K562 (cell line): ENCODE measurements at regions not wholly inside any gene's neighbourhood (a gene's known extent, or its start where the extent isn't known, plus 50 kb on each side); places are given as distances from the start of the nearest gene placed in this dataset.

Experiments used
- ATAC-seq: fragments of 200-7000 bp; cut with Tn5 transposase; 3 replicates; pipeline ENCODE4 v1.9.1; 2020; ENCODE audit warnings: moderate library complexity
- BruUV-seq: library from RNA; stranded (reverse); fragments of 400-500 nt; replicated peaks from 2 replicates; lab custom pipeline; 2021; lab: Mats Ljungman, UMichigan
- CTCF ChIA-PET: fragments of 300-600 bp; formaldehyde crosslinking; extraction: SDS; loops from one replicate; lab custom pipeline; 2021; ENCODE audit warnings: low intra/inter-chr PET ratio; lab: Yijun Ruan, JAX
- POLR2A ChIA-PET: fragments of 300-600, 350-650 bp; sonication (Branson Sonifier 250); formaldehyde crosslinking; extraction: SDS; loops from one replicate; lab custom pipeline; 2021; ENCODE audit warnings: antibody characterized with exemption, inconsistent platforms; lab: Yijun Ruan, JAX
- DNase-seq, 4 experiments: peaks; one replicate each; pipeline versions ENCODE4 v3.0.0 to v3.0.0-alpha.2; 2011 to 2018; ENCODE audit warnings: low spot score in 3 of 4, mixed read lengths in 3 of 4; ENCODE audit errors: extremely low read depth in 1 of 4
- FAIRE-seq: peaks from 2 replicates; lab custom pipeline; 2011; peaks lifted over from hg19 to GRCh38; lab: Jason Lieb, UNC
- H2AFZ ChIP-seq: 2 replicates; pipeline ENCODE4 v1.6.0; 2011; ENCODE audit warnings: low read depth, low read length, control low read depth, inconsistent platforms
- H3K27ac ChIP-seq: fragments of 200-600 bp; 3 replicates; pipeline ENCODE4 v1.8.0; 2011; ENCODE audit warnings: low read depth, mild to moderate bottlenecking, control low read depth, inconsistent platforms, low read length, moderate library complexity, mixed read lengths; ENCODE audit errors: extremely low read depth
- H3K27me3 ChIP-seq, 2 experiments: fragments of 300-600 bp in 1 of 2; 2 replicates in 1 of 2; 3 replicates in 1 of 2; pipeline versions ENCODE4 v1.6.0 to v1.8.0; 2011; ENCODE audit warnings: inconsistent platforms in 2 of 2, low read length in 2 of 2, mild to moderate bottlenecking in 1 of 2, mixed read lengths in 1 of 2, moderate library complexity in 1 of 2; ENCODE audit not compliant: control insufficient read depth in 2 of 2, insufficient read depth in 2 of 2
- H3K36me3 ChIP-seq: fragments of 300-600 bp; 3 replicates; pipeline ENCODE4 v1.8.0; 2011; ENCODE audit warnings: mild to moderate bottlenecking, low read length, inconsistent platforms; ENCODE audit not compliant: control insufficient read depth, insufficient read depth
- H3K4me1 ChIP-seq, 2 experiments: fragments of 200-600 bp in 1 of 2; replicated peaks in 1 of 2; 2 replicates in 1 of 2; 3 replicates in 1 of 2; pipeline versions ENCODE4 v1.5.1 to v1.8.0; 2011; ENCODE audit warnings: inconsistent platforms in 2 of 2, low read length in 2 of 2, mild to moderate bottlenecking in 1 of 2, mixed read lengths in 1 of 2, moderate library complexity in 1 of 2; ENCODE audit not compliant: control insufficient read depth in 2 of 2, insufficient read depth in 2 of 2
- H3K4me2 ChIP-seq: 2 replicates; pipeline ENCODE4 v1.6.1; 2011; ENCODE audit warnings: low read length, control low read depth, inconsistent platforms, mixed read lengths; ENCODE audit not compliant: insufficient read depth
- H3K4me3 ChIP-seq: fragments of 200-600 bp; sonication (generic), shearing (Covaris generic); 2 replicates; pipeline ENCODE4 v1.5.1; 2016; ENCODE audit warnings: control low read depth, inconsistent platforms
- H3K79me2 ChIP-seq: fragments of 200-600 bp; 3 replicates; pipeline ENCODE4 v1.8.0; 2011; ENCODE audit warnings: low read length, inconsistent platforms; ENCODE audit not compliant: control insufficient read depth, insufficient read depth
- H3K9ac ChIP-seq, 2 experiments: 2 replicates each; pipeline versions ENCODE4 v1.6.0 to v1.6.1; 2011; ENCODE audit warnings: low read depth in 2 of 2, low read length in 2 of 2, control low read depth in 1 of 2, inconsistent platforms in 1 of 2, mild to moderate bottlenecking in 1 of 2, mixed read lengths in 1 of 2; ENCODE audit not compliant: insufficient read depth in 1 of 2
- H3K9me1 ChIP-seq: one replicate; pipeline ENCODE4 v1.6.0; 2011; ENCODE audit warnings: inconsistent platforms, mild to moderate bottlenecking, low read length, moderate library complexity; ENCODE audit not compliant: control insufficient read depth, insufficient read depth
- H3K9me3 ChIP-seq: replicated peaks from 2 replicates; pipeline ENCODE4 v1.5.1; 2011; ENCODE audit warnings: low read depth, low read length, inconsistent platforms; ENCODE audit not compliant: control insufficient read depth, insufficient read depth
- H4K20me1 ChIP-seq: replicated peaks from 2 replicates; pipeline ENCODE4 v1.6.1; 2011; ENCODE audit warnings: low read length, inconsistent platforms, mixed read lengths; ENCODE audit not compliant: control insufficient read depth, insufficient read depth
- CEBPG ChIP-seq, 3 experiments: fragments of 200-800 bp in 1 of 3; sonication (Bioruptor generic) in 1 of 3; sonication (generic) in 1 of 3; formaldehyde crosslinking in 1 of 3; IDR thresholded peaks in 2 of 3; conservative IDR thresholded peaks in 1 of 3; 2 replicates each; pipeline versions ENCODE4 v1.6.1 to v1.8.0; 2016 to 2022; ENCODE audit warnings: missing compliant biosample characterization in 2 of 3, missing genetic modification characterization in 2 of 3, mild to moderate bottlenecking in 1 of 3, missing genetic modification reagents in 1 of 3
- ERF ChIP-seq: fragments of 450-650 bp; formaldehyde crosslinking; IDR thresholded peaks from 2 replicates; pipeline ENCODE4 v1.4.0; 2020; ENCODE audit warnings: mild to moderate bottlenecking, mixed read lengths
- HDAC2 ChIP-seq: fragments of 450-650 bp; IDR thresholded peaks from 2 replicates; pipeline ENCODE4 v1.6.1; 2016; ENCODE audit warnings: mild to moderate bottlenecking
- SP2 ChIP-seq: IDR thresholded peaks from 2 replicates; pipeline ENCODE4 v1.6.1; 2011; ENCODE audit warnings: mild to moderate bottlenecking, low read depth, low read length, moderate library complexity; ENCODE audit not compliant: poor library complexity, severe bottlenecking; ENCODE audit errors: extremely low read depth
- ZNF764 ChIP-seq: fragments of 250-450 bp; sonication (Bioruptor Pico); IDR thresholded peaks from 2 replicates; pipeline ENCODE4 v1.4.0; 2020; ENCODE audit warnings: low read depth, mild to moderate bottlenecking, moderate library complexity
- WGBS: fragments of 100-300 bp; shearing (Covaris generic); methylation state at CpG from one replicate; pipeline ENCODE4 v1.1.6; 2016; ENCODE audit warnings: low coverage, mixed read lengths; ENCODE audit not compliant: insufficient coverage; ENCODE audit errors: missing lambda C conversion rate; 5-methylcytosine and 5-hydroxymethylcytosine counted together
- in situ Hi-C: fragments of 300-500 bp; cut with MboI; formaldehyde crosslinking; loops from 4 replicates; pipeline ENCODE4 v1.15.0; 2018; ENCODE audit warnings: inconsistent platforms, mixed read lengths
- intact Hi-C: fragments of 100-400 bp; cut with micrococcal nuclease; formaldehyde crosslinking; loops from 2 replicates; pipeline ENCODE4 v1.14.2; 2022
- TF ChIP-seq, protein P1 (sequence below): fragments of 250-450 bp; sonication (Bioruptor Pico); IDR thresholded peaks from 2 replicates; pipeline ENCODE4 v1.4.0; 2020
- TF ChIP-seq, protein P2 (sequence below): fragments of 200-800 bp; sonication (Bioruptor generic); IDR thresholded peaks from 2 replicates; pipeline ENCODE4 v1.6.1; 2017; ENCODE audit warnings: missing genetic modification characterization, missing compliant biosample characterization

DNA sequence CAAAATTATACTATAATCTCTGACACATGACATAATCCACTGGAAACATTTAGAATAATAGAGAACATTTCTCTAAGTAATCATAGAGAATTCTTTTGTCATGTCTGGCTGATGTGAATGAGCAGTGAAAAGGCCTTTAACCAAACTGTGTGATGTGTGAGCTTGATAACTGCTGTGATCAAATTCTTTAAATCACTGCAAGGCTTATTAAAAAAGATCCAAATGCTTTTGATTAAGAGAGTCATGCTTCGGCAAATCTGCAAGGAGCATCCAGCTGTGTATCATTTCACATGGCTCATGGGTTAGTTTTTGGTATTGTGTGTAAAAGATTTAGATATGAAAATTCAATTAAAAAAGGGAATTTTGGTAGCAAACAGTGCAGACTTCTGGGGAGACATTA is 58.6 kb upstream of the TFPI start (continued):
- TF ChIP-seq ERF, result no peak
- TF ChIP-seq HDAC2, result no peak
- TF ChIP-seq ZNF764 (CRISPR knock-in tag), result no peak
- TF ChIP-seq, protein P1, sequence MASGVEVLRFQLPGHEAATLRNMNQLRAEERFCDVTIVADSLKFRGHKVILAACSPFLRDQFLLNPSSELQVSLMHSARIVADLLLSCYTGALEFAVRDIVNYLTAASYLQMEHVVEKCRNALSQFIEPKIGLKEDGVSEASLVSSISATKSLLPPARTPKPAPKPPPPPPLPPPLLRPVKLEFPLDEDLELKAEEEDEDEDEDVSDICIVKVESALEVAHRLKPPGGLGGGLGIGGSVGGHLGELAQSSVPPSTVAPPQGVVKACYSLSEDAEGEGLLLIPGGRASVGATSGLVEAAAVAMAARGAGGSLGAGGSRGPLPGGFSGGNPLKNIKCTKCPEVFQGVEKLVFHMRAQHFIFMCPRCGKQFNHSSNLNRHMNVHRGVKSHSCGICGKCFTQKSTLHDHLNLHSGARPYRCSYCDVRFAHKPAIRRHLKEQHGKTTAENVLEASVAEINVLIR (CRISPR knock-in tag), result no peak
- TF ChIP-seq, protein P2, sequence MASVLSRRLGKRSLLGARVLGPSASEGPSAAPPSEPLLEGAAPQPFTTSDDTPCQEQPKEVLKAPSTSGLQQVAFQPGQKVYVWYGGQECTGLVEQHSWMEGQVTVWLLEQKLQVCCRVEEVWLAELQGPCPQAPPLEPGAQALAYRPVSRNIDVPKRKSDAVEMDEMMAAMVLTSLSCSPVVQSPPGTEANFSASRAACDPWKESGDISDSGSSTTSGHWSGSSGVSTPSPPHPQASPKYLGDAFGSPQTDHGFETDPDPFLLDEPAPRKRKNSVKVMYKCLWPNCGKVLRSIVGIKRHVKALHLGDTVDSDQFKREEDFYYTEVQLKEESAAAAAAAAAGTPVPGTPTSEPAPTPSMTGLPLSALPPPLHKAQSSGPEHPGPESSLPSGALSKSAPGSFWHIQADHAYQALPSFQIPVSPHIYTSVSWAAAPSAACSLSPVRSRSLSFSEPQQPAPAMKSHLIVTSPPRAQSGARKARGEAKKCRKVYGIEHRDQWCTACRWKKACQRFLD, result no peak

DNA sequence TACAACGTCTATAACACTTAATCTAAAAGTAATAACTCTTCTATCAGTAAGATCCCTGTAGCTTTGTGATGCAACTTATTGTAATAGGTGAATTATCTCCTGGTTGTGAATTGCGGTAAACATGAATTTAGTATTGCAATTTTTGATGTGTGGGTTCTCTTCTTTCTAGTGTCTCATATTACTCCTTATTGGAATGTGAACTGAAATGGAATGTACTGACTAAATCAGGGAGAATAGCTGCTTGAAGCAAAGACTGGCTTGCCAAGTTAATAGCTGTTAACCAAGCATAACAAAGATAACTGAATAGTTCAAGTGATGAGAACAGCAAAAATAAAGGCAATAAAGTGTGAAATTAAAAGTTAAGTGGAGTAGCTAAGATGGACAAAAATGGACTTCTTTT is 60.5 kb upstream of the TFPI start:
- H3K4me2 ChIP-seq, result no peak overlapping the region
- DNase-seq, result no peak
- H3K27ac ChIP-seq, result no peak overlapping the region
- H4K20me1 ChIP-seq, result no peaks in the 10 kb centered on the region
- ATAC-seq, result no peak
- H3K36me3 ChIP-seq, result no peaks in the 10 kb centered on the region
- in situ Hi-C loops (no loop called here), intact Hi-C loops (no loop called here)
- no peak overlapping the region for H2AFZ ChIP-seq
- 10% methylated on average over 2 of the region's 2 CpGs for WGBS
- TF ChIP-seq CEBPG (CRISPR knock-in tag; IDR thresholded peaks at IDR 0.05), result no peak
- peak in 1 of 2 experiments; percentile 41; a peak in 1 of 4 replicates for TF ChIP-seq CEBPG (tag; conservative IDR thresholded peaks at IDR 0.05 in 1 of 2, IDR thresholded peaks at IDR 0.05 in 1 of 2)
- no peak for TF ChIP-seq SP2
- H3K4me1 ChIP-seq, result no peaks in the 10 kb centered on the region
- H3K79me2 ChIP-seq, result no peaks in the 10 kb centered on the region
- ChIA-PET CTCF (no interaction called here), POLR2A (interaction anchor here (0.6 to 0.9 kb wide), 2 partner anchors 14 to 1362 kb away, joined by 3 to 4 read pairs; no protein-coding TSS in a partner anchor)
- H3K27me3 ChIP-seq, result no peaks in the 10 kb centered on the region
- H3K9me1 ChIP-seq, result no peaks in the 10 kb centered on the region
- no TSS peak for BruUV-seq
- H3K9ac ChIP-seq, result no peak overlapping the region
- FAIRE-seq, result no peak
- H3K4me3 ChIP-seq, result no peak overlapping the region
- H3K9me3 ChIP-seq, result no peaks in the 10 kb centered on the region
